Iris pigment epithelial cell (primary cell): ENCODE measurements at regions not wholly inside any gene's neighbourhood (a gene's known extent, or its start where the extent isn't known, plus 50 kb on each side); places are given as distances from the start of the nearest gene placed in this dataset.
A peak's percentile ranks its signal among the peaks of the same experiment; 100 is the strongest.

Experiments
- DNase-seq: peaks from one replicate; pipeline ENCODE4 v3.0.0-alpha.2; 2011; ENCODE audit warnings: low read depth

DNA sequence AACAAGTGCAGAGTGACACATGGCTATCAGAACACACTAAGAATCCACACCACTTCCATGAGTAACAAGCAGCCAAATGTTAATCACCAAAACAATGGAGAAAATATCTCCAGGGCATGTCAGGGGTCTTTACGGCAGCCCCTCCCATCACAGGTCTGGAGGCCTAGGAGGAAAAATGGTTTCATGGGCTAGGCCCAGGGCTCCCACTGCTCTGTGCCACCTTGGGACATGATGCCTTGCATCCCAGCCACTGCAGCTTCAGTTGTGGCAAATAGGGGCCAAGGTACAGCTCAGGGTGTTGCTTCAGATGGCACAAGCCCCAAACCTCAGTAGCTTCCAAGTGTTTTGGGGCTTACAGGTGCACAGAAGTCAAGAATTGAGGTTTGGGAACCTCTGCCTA, 66.6 kb downstream of the NEURL3 start:
- DNase-seq = no peak

DNA sequence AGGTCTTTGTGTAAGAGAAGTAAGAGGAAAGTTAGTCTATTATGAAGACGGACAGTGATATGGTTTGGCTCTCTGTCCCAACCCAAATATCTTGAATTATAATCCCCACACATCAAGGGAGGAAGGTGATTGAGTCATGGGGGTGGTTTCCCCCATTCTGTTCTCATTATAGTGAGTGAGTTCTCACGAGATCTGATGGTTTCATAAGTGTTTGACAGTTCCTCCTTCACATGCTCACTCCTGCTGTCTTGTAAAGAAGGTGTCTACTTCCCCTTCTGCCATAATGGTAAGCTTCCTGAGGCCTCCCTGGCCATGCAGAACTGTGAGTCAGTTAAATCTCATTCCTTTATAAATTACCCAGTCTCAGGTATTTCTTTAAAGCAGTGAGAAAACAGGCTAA, 67.6 kb downstream of the NEURL3 start:
- DNase-seq = no peak

DNA sequence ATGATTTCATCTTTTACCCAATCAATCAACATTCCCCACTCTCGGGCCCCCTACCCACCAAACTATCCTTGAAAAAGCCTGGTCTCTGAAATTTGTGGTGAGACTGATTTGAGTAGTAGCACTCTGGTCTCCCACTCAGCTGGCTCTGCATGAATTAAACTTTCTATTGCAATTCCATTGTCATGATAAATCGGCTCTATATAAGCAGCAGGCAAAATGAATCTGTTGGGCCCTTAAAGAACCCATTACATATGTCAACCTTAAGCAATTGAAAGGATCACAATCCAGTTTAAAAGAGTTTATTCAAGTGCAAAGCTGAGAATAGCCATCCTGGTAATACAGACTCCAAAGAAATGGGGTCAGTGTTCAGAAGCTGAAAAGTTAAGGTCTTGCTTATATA, 68.2 kb downstream of the NEURL3 start:
- no peak for DNase-seq

DNA sequence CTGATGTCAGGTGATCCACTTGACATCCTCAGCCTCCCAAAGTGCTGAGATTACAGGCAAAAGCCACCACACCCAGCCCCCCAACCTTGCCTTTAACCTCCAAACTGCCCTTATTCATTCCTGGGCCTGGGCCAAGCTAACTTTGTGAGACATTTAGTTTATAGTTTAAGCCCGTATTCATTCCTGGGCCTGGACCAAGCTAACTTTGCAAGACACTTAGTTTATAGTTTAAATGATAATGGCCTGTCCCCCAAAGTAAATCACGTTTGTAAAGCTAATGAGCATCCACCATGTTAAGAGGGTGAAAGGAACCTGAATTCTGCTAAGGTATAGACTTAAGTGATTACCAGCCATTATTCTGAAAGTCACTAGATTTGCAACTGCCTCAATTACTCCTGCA, 68.7 kb downstream of the NEURL3 start:
- DNase-seq = no peak

DNA sequence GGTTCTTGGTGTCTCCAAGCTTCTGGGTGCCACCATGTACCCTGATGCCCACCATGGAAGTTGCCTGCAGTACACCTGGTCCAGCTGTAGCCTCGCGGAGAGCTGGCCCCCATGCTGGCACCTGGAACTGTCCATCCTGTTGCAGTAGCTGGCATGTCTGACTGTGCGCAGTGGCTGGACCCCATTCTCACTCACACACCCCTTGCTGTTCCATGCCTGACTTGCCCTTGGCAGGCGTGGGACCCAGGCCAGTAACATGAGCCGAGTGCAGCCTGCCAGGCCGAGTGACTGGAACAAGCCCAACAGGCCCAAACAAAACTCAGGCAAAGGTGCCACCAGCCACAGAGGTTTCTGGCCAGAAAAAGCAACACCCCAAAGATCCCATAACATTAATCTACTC, 73.8 kb downstream of the NEURL3 start:
- no peak for DNase-seq

DNA sequence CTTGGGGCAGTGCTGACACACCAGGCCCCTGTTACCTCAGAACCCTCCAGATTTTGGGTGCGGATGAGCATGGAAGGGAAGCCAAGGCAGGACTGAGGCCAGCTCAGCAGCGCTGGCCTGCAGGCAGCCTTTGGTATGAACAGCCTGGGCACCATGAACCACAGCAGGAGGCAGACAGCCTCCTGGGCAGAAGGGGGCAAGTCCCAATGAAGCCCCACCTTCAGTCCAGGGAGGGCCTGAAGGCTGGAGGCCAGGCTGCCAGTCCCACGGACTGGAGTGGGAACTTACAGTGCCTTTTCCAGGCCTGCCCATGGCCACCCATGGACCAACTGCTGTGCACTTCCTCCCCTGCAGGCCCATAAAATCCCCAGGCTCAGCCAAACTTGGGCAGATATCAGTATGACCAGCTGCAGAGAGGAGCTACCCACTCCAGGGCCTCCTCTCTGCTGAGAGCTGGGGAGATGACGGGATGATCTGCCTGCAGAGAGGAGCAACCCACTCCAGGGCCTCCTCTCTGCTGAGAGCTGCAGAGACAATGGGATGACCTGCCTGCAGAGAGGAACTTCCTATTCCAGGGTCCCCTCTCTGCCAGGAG, 74.7 kb downstream of the NEURL3 start:
- no peak for DNase-seq

DNA sequence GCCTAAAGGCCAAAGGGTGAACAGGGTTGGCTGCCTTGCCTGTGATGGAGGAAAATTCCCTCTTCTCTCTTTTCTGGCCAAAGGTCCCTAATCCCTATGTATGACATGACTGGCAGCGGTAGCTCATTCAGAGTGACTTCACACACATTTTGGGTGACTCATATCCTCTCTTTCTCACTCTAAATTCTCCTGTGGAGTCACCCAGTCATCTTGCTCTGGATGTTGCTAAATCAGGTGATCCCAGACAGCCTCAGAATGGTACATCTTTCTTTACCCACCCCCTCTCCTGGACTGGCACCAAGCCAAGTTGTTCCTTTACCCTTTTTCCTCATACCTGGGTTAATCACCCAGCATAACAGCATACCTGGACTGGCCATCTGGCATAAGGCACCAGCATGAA, 77.2 kb downstream of the NEURL3 start:
- peak; percentile 88 for DNase-seq

DNA sequence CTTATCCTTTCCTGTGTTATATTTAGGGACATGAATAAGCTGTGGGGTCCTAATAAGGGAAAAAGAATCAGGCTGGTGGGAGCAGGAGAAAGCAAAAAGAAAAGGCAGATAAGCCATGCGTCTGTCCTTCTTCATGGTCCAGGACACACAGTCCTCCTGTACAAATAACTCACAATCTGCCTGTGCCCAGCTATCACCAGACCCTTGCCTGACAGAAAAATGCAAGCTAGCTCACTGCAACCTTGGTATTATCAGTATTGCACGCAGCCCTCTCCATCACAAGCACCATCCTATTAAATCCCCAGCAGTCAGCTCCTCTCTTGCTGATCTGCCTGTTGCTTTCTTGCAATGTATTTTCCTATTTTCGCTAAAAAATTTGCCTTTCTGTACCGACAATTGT, 78.0 kb downstream of the NEURL3 start:
- DNase-seq = no peak

DNA sequence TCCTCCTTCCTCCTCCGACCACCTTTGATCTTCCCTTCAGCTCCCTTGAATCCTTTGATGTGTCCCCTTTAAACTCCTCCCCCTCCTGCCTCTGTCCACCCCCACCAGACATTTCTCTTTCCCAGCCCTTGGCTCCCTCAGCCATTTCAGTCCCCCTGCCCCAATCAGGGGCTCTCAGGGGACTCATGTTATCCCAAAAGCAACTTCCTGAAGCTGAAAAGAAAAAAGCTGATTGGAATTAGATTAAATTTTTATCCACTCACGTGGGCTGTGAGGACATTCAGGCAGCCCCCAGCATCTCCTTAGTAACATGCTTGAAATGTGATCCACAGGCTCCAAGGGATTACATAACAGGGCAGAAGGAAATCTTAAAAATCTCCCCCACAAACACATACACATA, 81.3 kb downstream of the NEURL3 start:
- peak; percentile 64 for DNase-seq
